ENCODE measurements at regions not wholly inside any gene's neighbourhood (a gene's known extent, or its start where the extent isn't known, plus 50 kb on each side); places are given as distances from the start of the nearest gene placed in this dataset.

- no peak overlapping the region for H3K4me3 ChIP-seq
- no peak for TF ChIP-seq EZH2 (IDR thresholded peaks at IDR 0.05; ENCODE audit: borderline replicate concordance)
- H3K27ac ChIP-seq = no peak overlapping the region
- WGBS (ENCODE audit: low lambda C conversion rate, missing lambda C conversion rate) = 97% methylated on average over 5 of the region's 5 CpGs
- no peaks in the 10 kb centered on the region for H3K4me1 ChIP-seq (ENCODE audit: insufficient read depth)
- no peaks in the 10 kb centered on the region for H3K36me3 ChIP-seq (replicated peaks; ENCODE audit: insufficient read depth, low read depth)
- no peaks in the 10 kb centered on the region for H4K20me1 ChIP-seq (ENCODE audit: insufficient read depth, poor library complexity, severe bottlenecking)
- no peaks in the 10 kb centered on the region for H3K9me3 ChIP-seq (ENCODE audit: low read depth)
- H3K79me2 ChIP-seq = no peaks in the 10 kb centered on the region
- H3K9me2 ChIP-seq (replicated peaks; ENCODE audit: insufficient read depth) = no peaks in the 10 kb centered on the region
- no peak for DNase-seq (ENCODE audit: low spot score)
- no peak overlapping the region for H2AFZ ChIP-seq
- no peaks in the 10 kb centered on the region for H3K27me3 ChIP-seq
- no peak overlapping the region for H3K4me2 ChIP-seq
Observed at GRCh38 chr15:81785679-81786078, 260.1 kb downstream of the MEX3B start.

GRCh38 chr15:81785181-81785580, 260.6 kb downstream of the MEX3B start:
- Histone ChIP-seq H3K4me1 (ENCODE audit: insufficient read depth) (no peaks in the 10 kb centered on the region), H3K27ac (no peak overlapping the region), H3K4me3 (no peak overlapping the region), H3K27me3 (no peaks in the 10 kb centered on the region), H3K36me3 (replicated peaks; ENCODE audit: insufficient read depth, low read depth) (no peaks in the 10 kb centered on the region), H3K79me2 (no peaks in the 10 kb centered on the region), H3K9me2 (replicated peaks; ENCODE audit: insufficient read depth) (no peaks in the 10 kb centered on the region), H3K9me3 (ENCODE audit: low read depth) (no peaks in the 10 kb centered on the region), H3K4me2 (no peak overlapping the region), H4K20me1 (ENCODE audit: insufficient read depth, poor library complexity, severe bottlenecking) (no peaks in the 10 kb centered on the region), H2AFZ (no peak overlapping the region)
- WGBS (ENCODE audit: low lambda C conversion rate, missing lambda C conversion rate) = 45% methylated on average over 4 of the region's 4 CpGs
- no peak for DNase-seq (ENCODE audit: low spot score)
- TF ChIP-seq EZH2 (IDR thresholded peaks at IDR 0.05; ENCODE audit: borderline replicate concordance) (no peak), CTCF (IDR thresholded peaks at IDR 0.05; ENCODE audit: poor library complexity) (no peak), EZH2phosphoT487 (IDR thresholded peaks at IDR 0.05; ENCODE audit: low read depth, severe bottlenecking, unreplicated experiment) (no peak)

- Histone ChIP-seq H3K27me3 (no peaks in the 10 kb centered on the region), H3K36me3 (replicated peaks; ENCODE audit: insufficient read depth, low read depth) (no peaks in the 10 kb centered on the region), H3K9me3 (ENCODE audit: low read depth) (no peaks in the 10 kb centered on the region), H3K4me2 (no peak overlapping the region), H3K4me1 (ENCODE audit: insufficient read depth) (no peaks in the 10 kb centered on the region), H3K9me2 (replicated peaks; ENCODE audit: insufficient read depth) (no peaks in the 10 kb centered on the region), H3K4me3 (no peak overlapping the region), H3K79me2 (no peaks in the 10 kb centered on the region), H3K27ac (no peak overlapping the region), H2AFZ (no peak overlapping the region), H4K20me1 (ENCODE audit: insufficient read depth, poor library complexity, severe bottlenecking) (no peaks in the 10 kb centered on the region)
- TF ChIP-seq EZH2 (IDR thresholded peaks at IDR 0.05; ENCODE audit: borderline replicate concordance) (no peak), EZH2phosphoT487 (IDR thresholded peaks at IDR 0.05; ENCODE audit: low read depth, severe bottlenecking, unreplicated experiment) (no peak), CTCF (IDR thresholded peaks at IDR 0.05; ENCODE audit: poor library complexity) (no peak)
- no peak for DNase-seq (ENCODE audit: low spot score)
- 82% methylated on average over 6 of the region's 6 CpGs for WGBS (ENCODE audit: low lambda C conversion rate, missing lambda C conversion rate)
Observed at GRCh38 chr15:81784751-81785150, 261.1 kb downstream of the MEX3B start.

GRCh38 chr15:81783586-81783985, 262.2 kb downstream of the MEX3B start:
- no peaks in the 10 kb centered on the region for H3K4me1 ChIP-seq (ENCODE audit: insufficient read depth)
- no peaks in the 10 kb centered on the region for H3K27me3 ChIP-seq
- TF ChIP-seq EZH2 (IDR thresholded peaks at IDR 0.05; ENCODE audit: borderline replicate concordance) (no peak), EZH2phosphoT487 (IDR thresholded peaks at IDR 0.05; ENCODE audit: low read depth, severe bottlenecking, unreplicated experiment) (no peak), CTCF (IDR thresholded peaks at IDR 0.05; ENCODE audit: poor library complexity) (no peak)
- no peak overlapping the region for H2AFZ ChIP-seq
- H3K4me3 ChIP-seq = no peak overlapping the region
- H3K36me3 ChIP-seq (replicated peaks; ENCODE audit: insufficient read depth, low read depth) = no peaks in the 10 kb centered on the region
- H3K9me2 ChIP-seq (replicated peaks; ENCODE audit: insufficient read depth) = no peaks in the 10 kb centered on the region
- H3K4me2 ChIP-seq = no peak overlapping the region
- no peak for DNase-seq (ENCODE audit: low spot score)
- 89% methylated on average over 3 of the region's 3 CpGs for WGBS (ENCODE audit: low lambda C conversion rate, missing lambda C conversion rate)
- H4K20me1 ChIP-seq (ENCODE audit: insufficient read depth, poor library complexity, severe bottlenecking) = no peaks in the 10 kb centered on the region
- H3K9me3 ChIP-seq (ENCODE audit: low read depth) = no peaks in the 10 kb centered on the region
- no peak overlapping the region for H3K27ac ChIP-seq
- no peaks in the 10 kb centered on the region for H3K79me2 ChIP-seq

Data from hepatocyte (in vitro differentiated cells).